SHP77 (cell line): ENCODE measurements at regions not wholly inside any gene's neighbourhood (a gene's known extent, or its start where the extent isn't known, plus 50 kb on each side); places are given as distances from the start of the nearest gene placed in this dataset.
"Not testable (repeated sequence)": the region's sequence is repeated elsewhere in the genome, so short reads cannot be mapped to it uniquely, and the experiment has no call there.

Source experiments
- DNase-seq, 2 experiments: peaks; one replicate each; lab custom pipeline; 2025; lab: John Stamatoyannopoulos, UW

DNA sequence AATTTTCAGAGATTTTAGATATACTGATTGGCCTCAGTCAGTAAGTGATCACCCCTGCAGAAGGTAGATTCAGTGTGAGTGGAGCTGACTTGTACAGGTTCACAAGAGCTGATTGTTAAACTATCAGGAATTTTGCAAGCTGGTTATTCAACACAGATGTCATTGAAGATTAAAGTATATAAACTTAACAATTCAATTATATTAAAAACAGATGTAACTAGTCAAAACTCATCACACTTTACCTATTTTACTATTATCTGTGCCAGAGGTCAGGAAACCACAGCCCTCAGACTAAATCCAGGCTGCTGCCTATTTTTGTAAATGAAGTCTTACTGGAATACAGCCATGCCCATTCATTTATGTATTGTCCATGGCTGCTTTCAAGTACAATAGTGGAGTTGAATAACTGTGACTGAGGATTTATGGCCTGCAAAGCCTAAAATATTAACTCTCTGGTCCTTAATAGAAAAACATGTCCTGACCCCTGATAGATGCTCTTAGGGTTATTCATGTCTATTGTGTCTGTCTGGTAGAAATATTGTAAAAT is 429.3 kb upstream of the PDZRN3 start:
- no peak for DNase-seq

- DNase-seq: no peak
Measured at GRCh38 chr3:74049444-74049843, 424.7 kb upstream of the PDZRN3 start.

GRCh38 chr3:74048699-74049098 is 424.0 kb upstream of the PDZRN3 start:
- no peak for DNase-seq

GRCh38 chr3:74045000-74045399 is 420.3 kb upstream of the PDZRN3 start:
- no peak for DNase-seq

DNA sequence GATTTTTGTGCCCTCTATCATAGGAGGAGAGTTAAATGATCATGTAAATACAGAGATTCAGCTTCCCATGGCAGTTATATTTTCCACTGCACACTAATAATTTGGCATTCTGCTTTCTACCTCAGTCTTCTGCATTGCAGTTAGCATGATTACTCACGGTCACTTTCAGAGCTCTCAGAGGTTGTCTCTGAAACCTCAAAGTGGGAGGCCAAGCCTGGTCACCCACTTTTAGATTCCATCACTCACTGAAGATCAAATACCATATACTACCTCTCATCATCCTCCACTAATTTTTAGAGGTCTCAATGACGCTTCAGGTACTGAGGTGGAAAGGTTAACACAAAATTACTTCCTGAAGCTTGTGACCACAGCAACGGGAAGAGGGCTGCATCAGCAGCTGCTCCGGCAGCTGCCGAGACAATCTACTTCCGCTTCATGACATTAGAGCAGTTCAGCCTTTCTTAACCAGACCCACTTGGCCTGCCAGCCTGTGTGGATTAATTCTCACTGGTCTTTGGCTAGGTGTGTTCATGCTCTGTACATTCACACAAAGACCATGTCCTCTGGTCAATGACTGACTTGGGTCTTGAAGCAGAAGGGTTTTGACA is 416.4 kb upstream of the PDZRN3 start:
- DNase-seq: peak; percentile 5 to 29

GRCh38 chr3:74039105-74039504 is 414.4 kb upstream of the PDZRN3 start:
- DNase-seq: no peak

- DNase-seq: no peak
Measured at GRCh38 chr3:74036568-74036967, 411.8 kb upstream of the PDZRN3 start.

DNA sequence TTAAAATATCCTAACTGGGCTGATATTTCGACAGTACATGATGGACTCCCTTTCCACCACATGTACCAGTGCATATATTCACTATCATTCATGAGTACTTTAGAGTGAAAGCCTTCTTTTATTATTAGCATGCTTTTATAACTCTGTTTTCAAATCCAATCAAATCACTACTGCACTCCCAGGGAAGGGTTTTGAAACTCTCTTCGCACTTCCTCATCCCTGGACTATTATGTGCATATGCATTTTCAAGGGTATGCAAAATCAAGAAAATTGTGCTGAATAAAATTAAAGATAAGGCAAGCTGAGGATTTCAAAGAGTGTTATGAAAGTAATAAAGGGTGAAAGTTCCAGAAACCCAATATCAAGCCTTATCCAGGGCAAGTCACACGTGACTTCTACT is 411.4 kb upstream of the PDZRN3 start:
- no peak for DNase-seq

DNA sequence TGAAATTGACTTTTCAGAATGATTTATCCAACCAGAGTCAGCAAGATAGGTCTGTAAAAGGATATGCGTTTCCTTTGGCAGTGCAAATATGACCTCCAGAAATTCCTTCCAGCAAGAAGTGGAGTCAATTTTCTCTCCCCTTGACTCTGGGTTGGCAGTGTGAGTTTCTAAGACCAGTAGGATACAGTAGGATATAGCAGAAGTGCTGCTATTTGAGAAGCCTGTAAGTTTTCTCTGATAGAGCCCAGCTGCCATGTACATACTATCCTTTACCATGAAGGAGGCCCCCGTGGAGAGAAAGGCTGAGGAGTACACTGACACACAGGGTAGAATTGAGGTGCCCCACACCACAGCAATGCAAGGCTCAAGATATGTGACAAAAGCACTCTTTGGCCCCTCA is 409.1 kb upstream of the PDZRN3 start:
- no peak for DNase-seq

- no peak for DNase-seq
Measured at GRCh38 chr3:74033381-74033780, 408.6 kb upstream of the PDZRN3 start.

DNA sequence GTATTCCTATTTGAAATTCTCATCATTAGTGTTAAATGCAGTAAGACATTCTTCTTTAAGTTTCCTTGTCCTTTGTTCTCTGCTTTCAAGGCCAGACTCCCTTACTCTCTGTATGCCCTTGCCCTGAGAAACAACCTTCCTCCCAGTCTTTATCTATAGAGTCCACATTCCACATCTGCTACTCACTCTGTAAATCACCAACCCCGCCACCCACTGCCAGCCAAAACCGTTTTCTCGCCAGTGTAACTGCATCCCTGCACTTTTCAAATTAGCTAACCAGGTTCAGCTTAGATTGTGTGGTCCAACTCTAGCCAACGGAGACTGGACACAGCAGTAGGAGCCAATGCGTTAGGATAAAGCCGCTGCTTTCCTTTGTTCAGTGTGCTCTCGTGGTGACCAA is 402.4 kb upstream of the PDZRN3 start:
- no peak for DNase-seq

GRCh38 chr3:74023395-74023794 is 398.7 kb upstream of the PDZRN3 start:
- no peak for DNase-seq

- no peak for DNase-seq
Measured at GRCh38 chr3:74021449-74021848, 396.7 kb upstream of the PDZRN3 start.

DNA sequence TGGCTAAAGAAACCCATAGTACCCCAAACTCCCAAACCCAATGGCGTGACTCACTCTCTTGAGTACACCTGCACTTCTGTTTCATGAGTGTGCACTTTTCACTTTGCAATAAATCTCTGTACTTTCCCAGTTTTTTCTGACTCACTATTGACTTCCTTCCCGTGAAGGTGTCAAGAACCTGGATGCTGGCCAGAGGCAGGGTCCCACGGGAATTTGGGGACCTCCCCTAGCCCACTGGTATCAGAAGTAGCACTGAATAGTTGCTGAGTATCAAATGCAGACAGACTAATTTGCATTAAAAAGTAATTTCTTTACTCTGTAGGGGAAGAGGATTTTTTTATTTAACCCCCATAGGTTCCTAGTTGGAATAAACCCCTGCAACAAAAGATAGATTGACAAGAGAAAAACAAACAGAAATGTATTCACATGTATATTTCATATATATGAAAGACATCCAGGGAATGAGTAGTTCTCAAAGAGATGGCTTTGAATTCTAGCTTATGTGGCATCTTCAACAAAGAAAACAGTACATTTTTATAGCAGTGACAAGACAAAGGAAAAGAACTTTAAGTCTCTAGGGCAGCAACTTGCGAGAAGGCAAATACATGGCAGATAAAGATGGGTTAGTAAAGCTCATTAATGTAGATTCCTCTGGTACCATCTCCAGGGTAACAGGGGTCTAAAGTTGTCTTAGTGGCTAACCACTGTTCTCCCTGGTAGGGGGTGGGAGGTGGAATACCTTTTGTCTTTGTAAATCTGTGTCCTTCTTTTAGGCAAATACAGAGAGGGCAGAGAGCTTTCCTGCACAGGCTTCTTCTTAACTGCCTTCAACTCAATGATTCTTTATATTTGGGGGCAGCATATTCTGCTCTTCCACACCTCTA is 385.5 kb upstream of the PDZRN3 start:
- no peak for DNase-seq

- DNase-seq: no peak
Measured at GRCh38 chr3:74004386-74004785, 379.6 kb upstream of the PDZRN3 start.

DNA sequence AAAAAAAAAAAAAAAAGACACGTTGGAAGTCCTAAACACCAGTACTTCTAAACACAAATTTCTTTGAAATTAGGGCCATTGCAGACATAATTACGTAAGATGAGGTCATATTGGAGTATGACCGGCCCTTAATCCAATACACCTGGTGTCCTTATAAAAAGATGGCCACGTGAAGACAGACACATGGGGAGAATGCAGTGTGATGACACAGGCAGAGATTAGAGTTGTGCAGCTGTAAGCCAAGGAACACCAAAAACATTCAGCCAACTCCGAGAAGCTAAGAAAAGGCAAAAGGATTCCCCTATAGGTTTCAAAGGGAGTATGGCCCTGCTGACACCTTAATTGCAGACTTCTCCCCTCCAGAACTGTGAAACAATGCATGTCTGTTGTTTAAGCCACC is 379.0 kb upstream of the PDZRN3 start:
- DNase-seq: no peak

- no peak for DNase-seq
Measured at GRCh38 chr3:74001436-74001835, 376.7 kb upstream of the PDZRN3 start.

DNA sequence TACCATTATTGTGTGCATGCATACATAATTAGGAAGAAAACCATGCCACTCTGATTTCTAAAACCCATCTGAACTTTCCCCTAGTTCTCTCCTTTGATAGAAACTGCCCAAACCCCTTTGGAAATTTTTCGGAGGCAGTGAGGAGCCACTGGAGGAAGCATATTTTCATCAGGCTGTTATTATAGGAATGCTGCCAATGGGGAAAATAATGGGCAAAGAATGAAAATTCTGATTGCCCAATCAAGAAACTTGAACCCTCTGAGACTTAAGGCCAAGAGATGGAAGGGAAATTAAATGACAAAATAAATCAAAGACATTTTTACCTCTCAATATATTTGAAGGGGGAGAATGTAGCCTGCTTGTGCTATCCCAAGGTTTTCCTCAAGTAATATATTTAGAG is 376.0 kb upstream of the PDZRN3 start:
- DNase-seq: no peak

DNA sequence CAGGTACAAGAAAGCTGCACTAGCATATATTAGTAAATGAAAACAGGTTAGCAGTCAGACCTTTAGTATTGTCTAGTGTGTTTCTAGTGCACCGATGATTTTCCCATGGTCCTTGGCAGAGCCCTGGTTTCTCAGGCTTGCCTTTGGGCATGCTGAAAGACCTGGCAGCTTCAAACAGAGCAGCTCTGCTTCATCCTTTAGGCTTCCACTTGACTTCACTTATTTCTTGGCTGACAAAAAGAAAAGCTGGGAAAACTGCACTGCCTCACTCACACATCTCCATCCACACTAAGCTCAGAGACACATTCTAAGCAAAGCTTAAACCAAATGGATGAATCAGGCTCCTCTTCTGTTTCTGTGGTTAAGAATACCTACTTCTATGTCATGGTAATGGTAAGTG is 374.8 kb upstream of the PDZRN3 start:
- no peak for DNase-seq

GRCh38 chr3:73990691-73991090 is 365.9 kb upstream of the PDZRN3 start:
- DNase-seq: not testable (repeated sequence)

DNA sequence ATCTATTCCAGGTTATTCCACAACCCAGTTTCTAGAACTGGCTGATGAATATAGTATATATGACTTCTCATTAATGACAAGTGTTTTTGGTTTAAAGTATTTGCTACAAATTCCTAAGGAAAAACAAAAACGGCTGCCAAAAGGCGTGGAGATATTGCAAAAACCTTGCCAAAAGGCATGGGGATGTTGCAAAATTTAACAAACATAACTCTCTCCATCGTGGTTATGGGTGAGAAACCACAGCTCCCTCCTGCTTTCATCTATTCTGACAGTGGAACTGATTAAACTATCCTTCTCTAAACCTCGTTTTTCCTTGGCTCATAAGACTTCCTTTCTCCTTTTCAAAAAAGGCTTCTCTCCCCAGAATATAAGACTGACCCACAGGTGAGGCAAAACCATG is 342.0 kb upstream of the PDZRN3 start:
- no peak for DNase-seq

DNA sequence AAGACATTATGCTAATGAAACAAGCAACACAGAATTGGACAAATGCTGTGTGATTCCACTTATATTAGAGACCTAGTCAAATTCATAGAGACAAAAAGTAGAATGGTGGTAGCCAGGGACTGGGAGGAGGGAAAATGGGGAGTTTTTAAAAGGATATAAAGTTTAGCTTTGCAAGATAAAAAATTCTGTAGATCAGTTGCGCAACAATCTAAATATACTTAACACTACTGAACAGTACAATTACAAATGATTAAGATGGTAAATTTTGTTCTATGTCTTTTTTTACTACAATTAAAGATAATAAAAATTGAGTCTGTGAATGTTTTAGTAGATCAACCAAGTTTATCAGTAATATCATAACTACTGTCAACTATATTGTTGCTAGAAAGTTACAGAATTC is 340.1 kb upstream of the PDZRN3 start:
- DNase-seq: no peak

- no peak for DNase-seq
Measured at GRCh38 chr3:73955494-73956070, 330.8 kb upstream of the PDZRN3 start.
